Right ventricle myocardium superior (tissue), 1 donor: ENCODE measurements at regions not wholly inside any gene's neighbourhood (a gene's known extent, or its start where the extent isn't known, plus 50 kb on each side); places are given as distances from the start of the nearest gene placed in this dataset.

Experiments
- ATAC-seq: fragments of 200-7000 bp; cut with Tn5 transposase; one replicate; pipeline ENCODE4 v1.9.1; 2020; ENCODE audit warnings: mild to moderate bottlenecking; ENCODE audit not compliant: poor library complexity
- DNase-seq: peaks from one replicate; pipeline ENCODE4 v3.0.0-alpha.2; 2020
- intact Hi-C: fragments of 100-400 bp; cut with DNase I; formaldehyde crosslinking; loops from one replicate; pipeline ENCODE4 v1.11.2; 2022
- donor health status: DM: no; HTN: yes; CAD: no; lungs with severe emphysema.

DNA sequence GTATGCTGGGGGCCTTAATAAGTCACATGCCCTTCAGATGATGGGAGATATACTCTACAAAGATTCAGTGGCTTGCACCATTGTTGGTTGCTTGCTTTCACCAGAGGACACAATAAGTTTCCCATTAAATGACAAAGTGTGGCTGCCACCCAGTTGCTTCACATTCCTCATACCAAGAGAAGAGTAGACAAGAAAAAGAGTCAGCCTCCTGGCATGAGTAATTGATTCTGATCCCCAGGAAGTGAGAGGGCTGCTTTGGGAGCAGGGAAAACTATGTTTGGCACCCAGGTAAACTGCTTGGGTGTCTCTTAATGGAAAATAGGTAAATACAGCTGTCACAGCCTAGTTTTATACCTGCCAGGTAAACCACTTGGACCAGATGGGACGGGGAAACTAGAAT is 66.7 kb upstream of the IL6 start:
- DNase-seq (no peak), ATAC-seq (no peak)
- intact Hi-C loops = no loop called here

DNA sequence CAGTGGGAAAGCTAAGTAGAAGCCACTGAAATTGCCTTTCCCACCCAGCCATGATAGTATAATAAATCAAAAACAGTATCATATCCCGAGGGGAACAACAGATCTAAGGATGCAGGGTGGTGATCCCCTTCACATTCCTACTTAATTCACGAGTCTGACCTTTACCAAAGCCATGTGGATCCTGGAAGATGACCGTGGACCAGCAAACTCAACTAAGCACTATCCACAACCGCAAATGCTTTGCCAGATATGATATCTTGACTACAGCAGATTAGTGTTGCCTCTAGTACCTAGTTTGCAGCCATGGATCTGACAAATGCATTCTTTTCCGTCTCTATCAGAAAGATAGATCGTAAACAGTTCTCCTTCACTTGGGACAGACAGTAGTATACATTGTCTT is 67.3 kb upstream of the IL6 start:
- intact Hi-C loops = no loop called here
- ATAC-seq (no peak), DNase-seq (no peak)

DNA sequence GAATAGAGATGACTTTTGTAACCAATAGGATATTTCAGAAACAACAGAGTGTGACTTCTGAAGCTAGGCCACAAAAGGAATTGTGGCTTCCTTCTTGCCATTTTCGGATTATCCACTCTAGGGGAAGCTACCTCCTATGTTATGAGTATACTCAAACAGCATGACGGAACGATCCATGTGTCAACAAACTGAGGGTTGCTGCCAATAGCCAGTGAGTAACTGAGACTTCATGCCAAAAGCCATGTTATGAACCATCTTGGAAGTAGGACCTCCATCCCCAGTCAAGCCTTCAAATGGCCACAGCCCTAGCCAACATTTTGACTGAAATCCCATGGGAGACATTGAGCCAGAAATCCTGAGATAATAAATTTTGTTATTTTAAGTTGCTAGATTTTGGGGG is 69.0 kb upstream of the IL6 start:
- intact Hi-C loops = no loop called here
- ATAC-seq (no peak), DNase-seq (no peak)

DNA sequence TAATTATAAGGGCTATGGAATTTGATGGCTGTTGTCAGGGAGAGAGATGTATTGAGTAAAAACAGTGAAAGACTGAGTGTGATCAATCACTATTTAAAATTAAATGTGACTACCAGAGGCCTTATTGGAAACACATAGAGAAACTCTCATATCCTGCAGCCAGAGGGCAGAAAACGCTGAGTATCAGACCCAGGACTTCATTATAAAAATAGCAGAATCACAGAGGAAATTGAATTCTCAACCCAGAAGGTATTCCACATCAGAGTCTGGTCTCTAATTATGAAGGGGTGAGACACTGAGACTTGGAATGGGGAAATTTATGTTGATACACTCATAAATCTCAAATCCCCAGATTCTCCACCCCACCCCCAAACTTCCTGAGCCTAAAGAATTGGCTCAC is 69.5 kb upstream of the IL6 start:
- no peak for ATAC-seq
- intact Hi-C loops = no loop called here
- DNase-seq = no peak

DNA sequence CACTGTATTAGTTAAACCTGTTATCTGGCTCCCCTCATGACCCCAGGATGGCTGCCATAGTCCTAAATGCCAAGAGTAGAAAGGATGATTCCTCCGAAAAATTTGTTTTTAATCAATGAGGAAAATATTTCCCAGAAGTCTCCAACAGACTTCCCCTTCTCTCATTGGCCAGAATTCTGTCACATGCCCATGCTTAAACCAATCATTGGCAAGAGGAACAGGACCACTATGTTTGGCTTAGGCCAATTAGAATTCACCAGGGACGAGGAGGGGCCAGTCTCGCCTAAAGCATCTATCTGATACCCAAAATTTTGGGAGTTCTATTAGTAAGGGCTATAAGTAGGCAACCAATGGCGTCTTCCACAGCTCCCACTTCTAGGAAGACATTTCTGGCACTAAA is 71.2 kb upstream of the IL6 start:
- intact Hi-C loops = no loop called here
- ATAC-seq (no peak), DNase-seq (no peak)

DNA sequence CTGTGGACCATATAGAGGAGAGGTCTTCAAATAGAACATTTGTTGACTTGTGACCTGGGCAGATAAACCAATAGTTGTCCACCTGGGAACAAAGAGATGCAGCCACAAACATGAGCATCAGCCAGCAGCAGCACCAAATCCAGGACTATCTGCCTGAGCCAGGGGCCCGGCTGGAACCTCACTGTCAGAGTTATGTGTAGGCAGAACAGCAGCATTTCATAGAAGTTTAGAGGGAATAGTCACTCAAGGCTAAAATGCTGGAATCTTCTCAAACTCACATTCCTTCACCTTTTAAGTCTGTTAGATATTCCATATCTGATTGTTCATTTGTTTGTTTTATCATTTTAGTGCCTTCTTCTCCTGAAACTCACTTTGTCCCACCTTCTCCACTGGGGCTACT is 72.2 kb upstream of the IL6 start:
- intact Hi-C loops = no loop called here
- ATAC-seq (no peak), DNase-seq (no peak)

DNA sequence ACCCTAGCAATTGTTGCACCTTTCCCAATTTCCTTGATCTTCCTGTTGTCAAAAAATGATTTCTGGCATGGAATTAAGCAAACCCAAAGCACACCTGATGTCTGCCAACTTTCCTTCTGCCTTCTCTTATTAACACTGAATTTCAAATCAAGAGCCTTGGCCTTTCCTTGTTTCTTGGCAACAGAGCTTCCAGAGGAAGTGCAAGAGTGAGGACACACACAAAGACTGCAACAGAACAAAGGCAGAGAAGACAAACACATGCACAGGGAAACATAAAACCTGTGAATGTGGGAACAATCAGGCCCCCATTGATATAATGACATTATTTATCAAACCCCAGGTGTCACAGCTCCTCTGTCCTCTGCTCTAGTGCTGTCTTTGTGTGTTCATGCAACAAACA is 73.0 kb upstream of the IL6 start:
- no peak for ATAC-seq
- DNase-seq = no peak
- intact Hi-C loops = no loop called here

DNA sequence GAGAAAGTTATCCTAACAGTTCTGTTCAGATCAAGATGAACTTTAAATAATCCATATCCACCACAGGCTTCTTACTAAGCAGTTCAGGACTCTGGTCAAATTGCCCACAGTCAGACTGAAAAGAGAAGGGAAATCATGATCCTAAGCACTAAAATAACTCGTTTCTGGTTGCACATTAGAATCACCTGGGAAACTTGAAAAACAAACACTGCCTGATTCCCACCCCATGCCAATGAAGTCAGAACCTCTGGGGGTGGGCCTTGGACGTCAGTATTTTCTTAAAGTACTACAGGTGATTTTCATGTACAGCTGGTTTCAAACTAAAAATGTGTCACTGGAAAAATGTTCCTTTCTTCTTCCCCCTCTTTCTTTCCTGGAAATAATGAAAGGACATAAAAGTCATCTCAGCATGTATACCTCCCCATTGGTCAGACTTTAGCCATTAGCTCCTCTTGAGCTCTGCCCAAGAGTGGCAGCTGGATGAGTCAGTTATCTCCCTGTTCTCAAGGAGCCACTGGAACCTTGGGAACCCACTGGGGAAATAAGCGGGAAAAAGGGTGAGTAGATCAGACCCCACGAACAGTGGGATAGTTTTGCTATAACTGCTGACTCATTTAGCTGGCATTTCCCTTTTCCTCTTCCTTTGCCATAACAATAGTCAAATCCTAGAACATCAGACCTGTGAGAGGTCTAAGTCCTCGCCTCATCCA is 75.3 kb upstream of the IL6 start:
- intact Hi-C loops = no loop called here
- no peak for DNase-seq
- no peak for ATAC-seq

DNA sequence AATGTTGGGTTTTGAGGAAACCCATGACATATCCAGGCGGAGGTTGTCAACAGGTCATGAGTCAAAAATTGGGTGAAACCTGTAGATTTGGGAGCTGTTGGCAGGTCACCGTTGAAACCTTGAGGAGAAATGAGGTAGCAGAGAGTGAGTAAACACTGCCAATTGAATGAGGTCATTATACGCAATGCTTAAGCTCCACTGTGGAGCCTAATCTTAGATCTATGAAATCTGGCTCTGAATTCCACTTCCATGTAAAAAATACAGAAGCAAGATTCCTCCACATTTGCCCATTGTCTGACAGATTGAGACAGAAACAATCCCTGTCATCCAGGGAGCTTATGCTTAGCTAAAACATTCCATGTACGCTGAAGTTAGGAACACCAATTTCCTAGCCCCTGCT is 76.0 kb upstream of the IL6 start:
- intact Hi-C loops = no loop called here
- DNase-seq (no peak), ATAC-seq (no peak)

DNA sequence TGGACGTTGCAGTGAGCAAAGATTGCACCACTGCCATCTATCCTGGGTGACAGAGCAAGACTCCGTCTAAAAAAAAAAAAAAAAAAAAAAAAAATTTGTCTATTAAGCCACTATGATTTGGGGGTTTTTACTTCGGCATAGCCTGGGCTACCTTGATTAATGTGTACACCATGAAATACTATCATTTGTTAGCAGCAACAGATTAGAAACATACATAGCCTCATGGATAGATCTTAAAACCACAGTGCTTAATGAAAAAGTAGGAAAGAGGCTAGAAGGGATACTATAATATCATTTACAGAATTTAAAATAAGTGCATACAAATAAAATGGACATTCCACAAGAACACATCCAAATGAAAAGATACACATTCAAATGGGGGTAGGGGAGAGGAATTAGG is 77.3 kb upstream of the IL6 start:
- ATAC-seq (no peak), DNase-seq (no peak)
- intact Hi-C loops = no loop called here

DNA sequence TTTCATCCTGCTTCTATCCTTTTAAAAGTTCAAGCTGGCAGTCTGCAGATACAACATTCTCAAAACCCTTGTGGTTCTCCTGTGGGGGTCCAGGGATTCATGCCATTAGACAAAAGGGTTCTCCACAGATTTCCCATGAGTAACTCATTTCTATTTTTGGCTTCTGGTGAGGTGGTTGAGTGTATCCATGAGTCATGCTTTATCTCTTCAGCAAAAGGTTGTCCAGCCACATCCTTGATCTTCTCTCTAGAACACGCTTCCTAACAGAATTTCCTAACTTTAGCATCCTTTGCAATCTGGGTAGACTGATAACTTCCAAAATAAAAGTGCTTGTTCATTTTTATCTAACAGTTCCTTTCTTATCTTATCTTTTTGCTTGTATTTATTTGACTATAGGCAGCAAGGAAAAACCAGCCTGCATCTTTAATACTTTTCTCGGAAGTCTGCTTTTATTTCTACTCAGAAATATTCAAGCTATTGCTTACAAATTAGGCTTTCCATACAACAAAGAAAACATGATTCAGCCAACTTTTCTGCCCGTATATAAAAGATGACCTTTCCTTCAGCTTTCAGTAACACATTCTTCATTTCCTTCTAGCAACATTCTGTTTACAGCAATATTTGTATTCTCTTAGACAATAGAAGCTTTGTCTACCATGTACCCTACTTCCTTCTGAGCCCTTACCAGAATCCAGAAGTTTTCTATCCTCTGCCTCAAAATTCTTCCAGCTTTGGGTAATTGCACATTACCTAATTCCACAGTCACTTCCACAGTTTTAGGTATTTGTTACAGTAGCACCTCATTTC is 79.3 kb upstream of the IL6 start:
- intact Hi-C loops = no loop called here
- DNase-seq (no peak), ATAC-seq (no peak)

DNA sequence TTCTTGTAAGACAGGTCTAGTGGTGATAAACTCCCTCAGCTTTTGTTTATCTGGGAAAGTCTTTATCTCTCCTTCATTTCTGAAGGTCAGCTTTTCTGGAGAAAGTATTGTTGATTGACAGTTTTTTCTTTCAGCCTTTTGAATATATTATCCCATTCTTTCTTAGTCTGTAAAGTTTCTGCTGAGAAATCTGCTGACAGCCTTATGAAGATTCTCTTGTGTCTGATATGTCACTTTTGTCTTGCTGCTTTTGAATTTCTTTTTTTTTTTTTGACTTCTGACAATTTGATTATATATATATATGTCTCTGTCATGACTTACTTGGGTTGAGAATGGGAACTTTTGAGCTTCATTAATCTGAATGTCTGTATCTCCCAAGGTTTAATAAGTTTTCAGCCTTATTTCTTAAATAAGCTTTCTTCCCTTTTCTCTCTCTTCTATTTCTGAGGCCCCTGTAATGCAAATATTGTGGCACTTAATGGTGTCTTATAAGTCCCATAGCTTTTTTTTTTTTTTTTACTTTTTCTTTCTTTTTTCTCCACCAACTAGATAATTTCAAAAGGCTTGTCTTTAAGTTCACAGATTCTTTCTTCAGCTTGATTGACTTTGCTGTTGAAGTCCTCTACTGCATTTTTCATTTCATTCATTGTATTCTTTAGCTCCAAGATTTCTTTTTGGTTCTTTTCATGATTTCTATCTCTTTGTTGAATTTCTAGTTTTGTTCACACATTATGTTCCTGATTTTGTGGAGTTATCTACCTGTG is 81.4 kb upstream of the IL6 start:
- DNase-seq (no peak), ATAC-seq (no peak)
- intact Hi-C loops = no loop called here

DNA sequence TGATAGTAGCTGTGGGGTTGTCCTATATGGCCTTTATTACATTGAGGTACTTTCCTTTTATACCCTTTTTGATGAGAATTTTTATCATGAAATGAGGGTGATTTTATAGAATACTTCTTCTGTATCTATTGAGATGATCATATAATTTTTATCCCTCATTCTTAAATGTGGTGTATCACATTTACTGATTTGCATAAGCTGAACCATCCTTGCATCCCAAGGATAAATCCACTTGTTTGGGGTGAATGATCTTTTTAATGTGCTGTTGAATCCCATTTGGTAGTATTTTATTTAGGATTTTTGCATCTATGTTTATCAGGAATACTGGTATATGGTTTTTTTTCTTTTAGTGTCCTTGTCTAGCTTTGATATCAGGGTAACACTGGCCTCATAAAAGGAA is 84.5 kb upstream of the IL6 start:
- intact Hi-C loops = no loop called here
- DNase-seq (no peak), ATAC-seq (no peak)

DNA sequence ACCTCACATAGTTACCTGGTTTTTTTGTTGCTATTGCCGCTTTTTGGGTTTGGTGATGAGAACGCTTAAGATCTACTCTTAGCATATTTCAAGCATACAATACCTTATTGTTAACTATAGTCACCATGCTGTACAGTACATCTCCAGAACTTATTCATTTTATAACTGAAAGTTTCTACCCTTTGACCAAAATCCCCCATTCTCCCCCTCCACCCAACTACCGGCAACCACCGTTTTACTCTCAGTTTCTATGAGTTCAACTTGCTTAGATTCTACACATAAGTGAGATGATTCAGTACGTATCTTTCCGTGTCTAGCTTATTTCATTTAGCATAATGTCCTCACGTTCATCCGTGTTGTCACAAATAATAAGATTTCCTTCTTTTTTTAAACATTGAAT is 86.7 kb upstream of the IL6 start:
- no peak for DNase-seq
- intact Hi-C loops = no loop called here
- ATAC-seq = no peak

DNA sequence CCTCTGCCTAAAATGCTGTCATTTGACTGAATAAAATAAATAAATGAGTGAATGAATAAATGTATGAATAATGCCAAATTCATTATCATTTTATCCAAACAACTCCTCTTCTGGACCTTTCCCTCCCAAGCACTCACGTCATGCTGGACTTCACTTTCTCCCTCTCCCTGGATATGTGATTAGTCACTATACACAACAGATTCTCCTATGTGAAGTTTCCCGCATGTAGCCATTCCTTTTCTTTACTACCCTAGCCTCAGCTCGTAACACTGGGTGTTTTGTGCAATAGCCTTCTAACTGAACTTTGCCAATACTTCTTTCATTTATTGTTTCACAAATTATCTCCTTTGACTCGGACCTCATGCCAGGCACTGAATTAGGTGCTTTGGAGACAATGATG is 87.6 kb upstream of the IL6 start:
- ATAC-seq (no peak), DNase-seq (no peak)
- intact Hi-C loops = no loop called here

DNA sequence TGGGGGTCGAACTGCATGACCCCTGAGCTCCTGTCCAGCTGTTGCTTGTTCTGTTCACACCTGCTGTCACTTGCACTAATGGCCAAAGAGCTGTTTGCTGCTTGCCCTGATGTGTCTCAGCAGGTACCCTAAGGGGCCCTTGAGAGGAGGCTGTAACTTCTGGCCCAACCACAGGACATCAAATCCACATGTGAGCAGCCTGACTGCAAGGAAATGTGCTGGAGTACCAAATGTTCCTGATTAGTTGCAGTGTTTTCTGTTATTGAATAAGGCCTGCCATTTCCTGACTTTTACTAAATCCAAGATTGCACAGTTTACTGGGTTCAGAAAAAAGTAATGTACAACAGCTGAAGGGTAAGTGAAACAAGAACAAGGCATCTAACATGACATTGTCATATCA is 91.7 kb upstream of the IL6 start:
- ATAC-seq (peak; percentile 27), DNase-seq (no peak)
- intact Hi-C loops = no loop called here

DNA sequence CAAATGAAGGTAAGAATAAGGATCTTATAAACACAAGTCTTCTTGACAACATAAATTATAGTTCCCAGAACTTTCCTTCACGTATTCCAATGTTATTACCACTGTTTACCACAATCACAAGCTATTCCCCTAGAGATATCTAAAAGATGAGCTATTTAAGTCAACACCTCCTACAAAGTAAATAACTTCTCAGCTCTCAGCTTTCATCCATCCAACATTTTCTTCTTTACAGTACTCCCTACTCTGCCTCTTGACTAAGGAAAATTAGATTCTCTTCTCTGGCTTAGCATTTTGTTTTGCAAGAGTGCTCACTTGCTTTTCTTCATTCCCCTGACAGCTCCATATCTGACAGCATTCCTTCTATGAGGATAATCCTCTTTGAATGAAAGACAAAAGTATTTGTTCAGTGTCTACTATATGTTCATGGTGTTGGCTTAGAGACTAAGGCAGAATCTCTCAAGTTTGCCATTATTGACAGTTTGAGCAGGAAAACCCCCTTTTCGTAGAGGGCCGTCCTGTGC is 93.0 kb upstream of the IL6 start:
- no peak for ATAC-seq

DNA sequence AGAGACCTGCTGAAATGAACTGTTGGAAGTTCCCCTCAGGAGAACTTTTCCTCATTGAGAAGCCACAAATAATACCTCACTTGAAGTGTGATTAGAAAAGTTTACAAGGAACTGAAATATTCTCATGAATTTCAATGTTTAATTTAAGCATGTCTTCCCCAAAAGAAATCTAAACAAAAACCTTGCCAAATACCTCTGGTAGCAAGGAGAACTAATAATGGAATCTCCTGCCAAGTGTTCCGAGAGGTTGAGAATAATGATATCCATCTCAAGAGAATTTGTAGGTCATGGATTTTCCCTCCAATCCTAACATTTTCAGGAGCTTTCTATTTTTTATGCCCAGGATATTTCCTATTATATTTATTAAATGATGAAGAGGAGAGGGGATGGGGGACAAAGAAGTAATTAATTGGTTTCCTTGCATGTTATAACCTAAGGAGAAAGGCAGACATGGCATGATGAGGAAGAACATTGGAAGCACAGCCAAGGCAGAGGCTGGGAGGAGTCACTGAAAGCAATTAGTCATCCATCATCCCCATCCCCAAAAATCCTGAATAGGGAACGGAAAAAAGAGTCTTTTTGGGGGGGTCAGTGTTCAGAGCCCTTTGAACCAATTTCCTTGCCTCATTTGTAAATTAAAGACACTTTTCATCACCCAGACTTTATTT is 93.6 kb upstream of the IL6 start:
- intact Hi-C loops = no loop called here
- DNase-seq (no peak), ATAC-seq (no peak)

More for the DNA sequence above, 93.0 kb upstream of the IL6 start:
- no peak for DNase-seq
- intact Hi-C loops = no loop called here

DNA sequence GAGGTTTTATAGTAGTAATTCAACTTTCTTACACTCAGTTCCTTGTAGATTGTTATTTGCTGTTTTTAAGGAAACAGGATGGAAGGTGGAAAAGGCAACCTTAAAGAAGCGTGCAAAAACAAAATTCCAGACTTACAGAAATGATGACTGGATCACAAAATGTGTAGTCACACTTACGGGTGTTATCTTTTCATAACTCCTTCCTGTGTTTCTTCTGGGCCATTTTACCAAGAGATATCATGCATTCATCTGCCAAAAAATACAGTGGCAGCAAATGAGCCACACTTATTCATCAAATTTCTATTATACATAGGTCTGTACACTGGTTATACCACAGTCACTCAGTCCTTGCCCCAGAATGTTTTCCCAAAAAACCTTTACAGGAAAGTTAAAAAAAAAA is 94.3 kb upstream of the IL6 start:
- ATAC-seq (no peak), DNase-seq (no peak)
- intact Hi-C loops = no loop called here
